ENCODE measurements at regions not wholly inside any gene's neighbourhood (a gene's known extent, or its start where the extent isn't known, plus 50 kb on each side); places are given as distances from the start of the nearest gene placed in this dataset.

- Histone ChIP-seq H2BK120ac (replicated peaks; ENCODE audit: low read depth, low read length) (no peak overlapping the region), H3K23ac (ENCODE audit: insufficient read length) (no peak overlapping the region), H3K27me3 (replicated peaks in 1 of 4; ENCODE audit: control insufficient read depth in 3 of 4, extremely low read depth in 1 of 4, insufficient read depth in 3 of 4, low read length in 3 of 4) (no peaks in the 10 kb centered on the region), H2AFZ (ENCODE audit: low read length) (no peak overlapping the region), H4K8ac (ENCODE audit: extremely low read depth, insufficient read depth, low read length) (no peak overlapping the region), H3K9ac (replicated peaks in 1 of 4; ENCODE audit: extremely low read depth in 1 of 4, low read depth in 3 of 4, low read length in 3 of 4) (no peak overlapping the region), H3K4me1 (replicated peaks in 1 of 4; ENCODE audit: control insufficient read depth in 3 of 4, insufficient read depth in 4 of 4, low read length in 3 of 4) (no peaks in the 10 kb centered on the region), H3K9me3 (ENCODE audit: insufficient read depth in 2 of 2, low read depth in 1 of 2, low read length in 1 of 2) (no peaks in the 10 kb centered on the region), H3K18ac (ENCODE audit: extremely low read depth, low read length) (no peak overlapping the region), H2BK15ac (ENCODE audit: low read length) (no peak overlapping the region), H4K91ac (replicated peaks; ENCODE audit: insufficient read length, low read length) (no peak overlapping the region), H3K23me2 (ENCODE audit: low read depth, low read length) (no peaks in the 10 kb centered on the region), H4K20me1 (replicated peaks in 1 of 2; ENCODE audit: control insufficient read depth in 1 of 2, insufficient read depth in 2 of 2, low read length in 2 of 2) (no peaks in the 10 kb centered on the region), H3K79me1 (ENCODE audit: low read depth, low read length) (no peaks in the 10 kb centered on the region), H3K79me2 (ENCODE audit: control insufficient read depth in 1 of 2, insufficient read depth in 2 of 2, low read length in 2 of 2) (no peaks in the 10 kb centered on the region), H4K5ac (ENCODE audit: insufficient read length, low read depth, low read length) (no peak overlapping the region), H2BK5ac (ENCODE audit: low read depth, low read length) (no peak overlapping the region), H2AK5ac (ENCODE audit: low read depth, low read length) (no peak overlapping the region), H3K14ac (ENCODE audit: insufficient read length) (no peak overlapping the region), H3K36me3 (ENCODE audit: control insufficient read depth in 2 of 4, insufficient read depth in 4 of 4, low read length in 3 of 4) (no peaks in the 10 kb centered on the region), H2BK20ac (ENCODE audit: low read length) (no peak overlapping the region), H3K27ac (ENCODE audit: low read depth, low read length) (no peak overlapping the region), H3K4ac (replicated peaks; ENCODE audit: insufficient read length, low read depth, low read length) (no peak overlapping the region), H3K4me3 (ENCODE audit: extremely low read depth in 1 of 4, insufficient read depth in 2 of 4, low read depth in 3 of 4, low read length in 4 of 4) (no peak overlapping the region), H3K56ac (replicated peaks; ENCODE audit: insufficient read length, low read depth, low read length) (no peak overlapping the region), H3K4me2 (ENCODE audit: insufficient read depth in 1 of 2, low read depth in 2 of 2, low read length in 2 of 2) (no peak overlapping the region), H2BK12ac (ENCODE audit: low read depth, low read length) (no peak overlapping the region)
- CTCF ChIA-PET (ENCODE audit: partially characterized antibody), result interaction anchor here (1.7 kb wide), 1 partner anchor 13 kb away, joined by 6 read pairs; no protein-coding TSS in a partner anchor
- FAIRE-seq, result no peak
- DNase-seq (ENCODE audit: low read depth in 1 of 2, low spot score in 2 of 2), result no peak
- POLR2A ChIA-PET (ENCODE audit: partially characterized antibody), result no interaction called here
- 92% methylated on average over 4 of the region's 4 CpGs; no CpG with 5 or more reads in 1 of the 2 experiments for WGBS, 2 experiments (ENCODE audit: extremely low coverage in 1 of 2, insufficient coverage in 1 of 2, insufficient read length in 1 of 2, insufficient replicate concordance in 2 of 2, low coverage in 1 of 2, low lambda C conversion rate in 2 of 2, missing lambda C conversion rate in 1 of 2)
- TF ChIP-seq JUN (IDR thresholded peaks at IDR 0.05; ENCODE audit: low read depth, low read length) (no peak), CBX8 (IDR thresholded peaks at IDR 0.05; ENCODE audit: borderline replicate concordance, low read depth, low read length) (no peak), ATF3 (IDR thresholded peaks at IDR 0.05; ENCODE audit: insufficient read depth, low read depth, low read length) (no peak), CREB1 (IDR thresholded peaks at IDR 0.05) (no peak), CBX5 (IDR thresholded peaks at IDR 0.05; ENCODE audit: low read depth, low read length) (no peak), KDM4A (IDR thresholded peaks at IDR 0.05; ENCODE audit: low read depth, low read length, severe bottlenecking) (no peak), RAD21 (IDR thresholded peaks at IDR 0.05 in 1 of 2, conservative IDR thresholded peaks at IDR 0.05 in 1 of 2; ENCODE audit: low read depth in 2 of 2, low read length in 2 of 2) (no peak)
These were observed 235.7 kb upstream of the HAND2 start for GRCh38 chr4:173765751-173766150.
